GM21526 (cell line): ENCODE measurements at regions not wholly inside any gene's neighbourhood (a gene's known extent, or its start where the extent isn't known, plus 50 kb on each side); places are given as distances from the start of the nearest gene placed in this dataset.
"Not testable (repeated sequence)": the region's sequence is repeated elsewhere in the genome, so short reads cannot be mapped to it uniquely, and the experiment has no call there.

Experiments used
- ATAC-seq: cut with Tn5 transposase; IDR thresholded peaks from one replicate; pipeline ENCODE4 v1.9.1; 2021; ENCODE audit warnings: moderate library complexity; ENCODE audit not compliant: unreplicated experiment, low FRiP score

GRCh38 chr15:92820236-92821021 is 79.7 kb upstream of the CHD2 start:
- ATAC-seq: peak; percentile 75

- no peak for ATAC-seq
These were observed 78.5 kb upstream of the CHD2 start for GRCh38 chr15:92821491-92822116.

GRCh38 chr15:92822216-92823144 is 77.6 kb upstream of the CHD2 start:
- ATAC-seq: no peak

- ATAC-seq: no peak
These were observed 74.1 kb upstream of the CHD2 start for GRCh38 chr15:92825985-92826384.

- not testable (repeated sequence) for ATAC-seq
These were observed 72.1 kb upstream of the CHD2 start for GRCh38 chr15:92827991-92828390.

- ATAC-seq: no peak
These were observed 70.2 kb upstream of the CHD2 start for GRCh38 chr15:92829875-92830274.

- no peak for ATAC-seq
These were observed 68.8 kb upstream of the CHD2 start for GRCh38 chr15:92831336-92831654.

- peak; percentile 96 for ATAC-seq
These were observed 68.3 kb upstream of the CHD2 start for GRCh38 chr15:92831655-92832328.

- no peak for ATAC-seq
These were observed 67.1 kb upstream of the CHD2 start for GRCh38 chr15:92833106-92833433.

GRCh38 chr15:92833493-92834271 is 66.4 kb upstream of the CHD2 start:
- no peak for ATAC-seq

GRCh38 chr15:92839696-92840095 is 60.4 kb upstream of the CHD2 start:
- ATAC-seq: peak; percentile 84

- peak; percentile 4 for ATAC-seq
These were observed 60.0 kb upstream of the CHD2 start for GRCh38 chr15:92840149-92840548.

GRCh38 chr15:92843326-92843725 is 56.8 kb upstream of the CHD2 start:
- no peak for ATAC-seq

- no peak for ATAC-seq
These were observed 56.3 kb upstream of the CHD2 start for GRCh38 chr15:92843814-92844213.

- ATAC-seq: no peak
These were observed 55.0 kb upstream of the CHD2 start for GRCh38 chr15:92845126-92845508.

- no peak for ATAC-seq
These were observed 53.4 kb upstream of the CHD2 start for GRCh38 chr15:92846741-92847140.

- no peak for ATAC-seq
These were observed 52.3 kb upstream of the CHD2 start for GRCh38 chr15:92847841-92848240.

- ATAC-seq: no peak
These were observed 51.7 kb upstream of the CHD2 start for GRCh38 chr15:92848464-92848851.

- peak; percentile 61 for ATAC-seq
These were observed 51.1 kb upstream of the CHD2 start for GRCh38 chr15:92848852-92849598.
